ENCODE measurements at regions not wholly inside any gene's neighbourhood (a gene's known extent, or its start where the extent isn't known, plus 50 kb on each side); places are given as distances from the start of the nearest gene placed in this dataset.

- no peaks in the 10 kb centered on the region for H3K36me3 ChIP-seq
Observed at GRCh38 chr5:124060413-124061067, 548.6 kb downstream of the CSNK1G3 start.

GRCh38 chr5:124060011-124060410 is 548.0 kb downstream of the CSNK1G3 start:
- Histone ChIP-seq H3K9me3 (no peaks in the 10 kb centered on the region), H3K27ac (no peak overlapping the region), H3K4me3 (no peak overlapping the region), H3K4me1 (peaks cover 7 to 30% (median 18%) of the 10 kb centered on the region in 4 donors), H3K36me3 (no peaks in the 10 kb centered on the region), H3K27me3 (no peaks in the 10 kb centered on the region)
- ATAC-seq (ENCODE audit: low FRiP score in 2 of 2), result no peak
- TF ChIP-seq POLR2A (IDR thresholded peaks at IDR 0.05) (no peak), EP300 (IDR thresholded peaks at IDR 0.05) (no peak), CTCF (IDR thresholded peaks at IDR 0.05) (no peak), POLR2AphosphoS5 (IDR thresholded peaks at IDR 0.05) (no peak)
- no peak for DNase-seq

More at GRCh38 chr5:124060413-124061067, 548.6 kb downstream of the CSNK1G3 start:
- DNase-seq, result no peak
- Histone ChIP-seq H3K4me1 (peaks cover 7 to 30% (median 18%) of the 10 kb centered on the region in 4 donors), H3K9me3 (no peaks in the 10 kb centered on the region), H3K27me3 (no peaks in the 10 kb centered on the region), H3K4me3 (no peak overlapping the region), H3K27ac (no peak overlapping the region)
- ATAC-seq (ENCODE audit: low FRiP score in 2 of 2), result no peak
- no peak for TF ChIP-seq CTCF (IDR thresholded peaks at IDR 0.05)
- TF ChIP-seq POLR2AphosphoS5 (IDR thresholded peaks at IDR 0.05), result no peak
- TF ChIP-seq POLR2A (IDR thresholded peaks at IDR 0.05), result no peak
- TF ChIP-seq EP300 (IDR thresholded peaks at IDR 0.05), result no peak
- WGBS, 2 donors, result 53 to 62% methylated on average over 5 of the region's 5 CpGs

GRCh38 chr5:124059200-124059599 is 547.2 kb downstream of the CSNK1G3 start:
- Histone ChIP-seq H3K4me3 (no peak overlapping the region), H3K4me1 (peaks cover 7 to 30% (median 18%) of the 10 kb centered on the region in 4 donors), H3K27me3 (no peaks in the 10 kb centered on the region), H3K9me3 (no peaks in the 10 kb centered on the region), H3K27ac (no peak overlapping the region), H3K36me3 (no peaks in the 10 kb centered on the region)
- WGBS, 2 donors, result 67 to 76% methylated on average over 3 of the region's 3 CpGs
- ATAC-seq (ENCODE audit: low FRiP score in 2 of 2) (no peak), DNase-seq (no peak)
- TF ChIP-seq CTCF (IDR thresholded peaks at IDR 0.05), result no peak
- TF ChIP-seq POLR2A (IDR thresholded peaks at IDR 0.05), result no peak
- TF ChIP-seq EP300 (IDR thresholded peaks at IDR 0.05), result no peak
- no peak for TF ChIP-seq POLR2AphosphoS5 (IDR thresholded peaks at IDR 0.05)

- Histone ChIP-seq H3K27me3 (no peaks in the 10 kb centered on the region), H3K9me3 (no peaks in the 10 kb centered on the region), H3K36me3 (no peaks in the 10 kb centered on the region), H3K27ac (no peak overlapping the region), H3K4me3 (peak overlapping the region in 2 of 4 donors; percentile 11 to 24), H3K4me1 (peaks cover 7 to 30% (median 18%) of the 10 kb centered on the region in 4 donors)
- 44 to 50% methylated on average over 4 of the region's 4 CpGs for WGBS, 2 donors
- no peak for ATAC-seq (ENCODE audit: low FRiP score in 2 of 2)
- DNase-seq, result no peak
- no peak for TF ChIP-seq POLR2A (IDR thresholded peaks at IDR 0.05)
- no peak for TF ChIP-seq POLR2AphosphoS5 (IDR thresholded peaks at IDR 0.05)
- TF ChIP-seq EP300 (IDR thresholded peaks at IDR 0.05), result no peak
- TF ChIP-seq CTCF (IDR thresholded peaks at IDR 0.05), result no peak
Observed at GRCh38 chr5:124057724-124058231, 545.8 kb downstream of the CSNK1G3 start.
